Parathyroid adenoma (tissue), 2 donors: ENCODE measurements at regions not wholly inside any gene's neighbourhood (a gene's known extent, or its start where the extent isn't known, plus 50 kb on each side); places are given as distances from the start of the nearest gene placed in this dataset.

Source experiments
- H2AFZ ChIP-seq: fragments of 300-600 bp; sonication (generic); one replicate; pipeline ENCODE4 v1.7.0; 2017; ENCODE audit warnings: antibody characterized with exemption, mild to moderate bottlenecking
- H3K27ac ChIP-seq: fragments of 300-600 bp; sonication (generic); one replicate; pipeline ENCODE4 v1.7.0; 2017
- H3K27me3 ChIP-seq: fragments of 300-600 bp; sonication (generic); one replicate; pipeline ENCODE4 v1.7.0; 2017; ENCODE audit warnings: low read length; ENCODE audit not compliant: control insufficient read depth, insufficient read depth
- H3K36me3 ChIP-seq: fragments of 300-600 bp; sonication (generic); one replicate; pipeline ENCODE4 v1.7.0; 2017; ENCODE audit warnings: low read length; ENCODE audit not compliant: control insufficient read depth, insufficient read depth
- H3K4me1 ChIP-seq: fragments of 300-600 bp; sonication (generic); one replicate; pipeline ENCODE4 v1.7.0; 2017; ENCODE audit warnings: control low read depth
- H3K4me2 ChIP-seq: fragments of 300-600 bp; sonication (generic); one replicate; pipeline ENCODE4 v1.7.0; 2017; ENCODE audit warnings: low read length
- H3K4me3 ChIP-seq: fragments of 300-600 bp; sonication (generic); one replicate; pipeline ENCODE4 v1.7.0; 2017; ENCODE audit warnings: low read depth, low read length
- H3K79me2 ChIP-seq: fragments of 300-600 bp; sonication (generic); one replicate; pipeline ENCODE4 v1.7.0; 2017; ENCODE audit warnings: control low read depth
- H3K9ac ChIP-seq: fragments of 300-600 bp; sonication (generic); one replicate; pipeline ENCODE4 v1.7.0; 2017; ENCODE audit warnings: mild to moderate bottlenecking
- H3K9me3 ChIP-seq: fragments of 300-600 bp; sonication (generic); one replicate; pipeline ENCODE4 v1.7.0; 2017; ENCODE audit warnings: low read length; ENCODE audit not compliant: control insufficient read depth
- CTCF ChIP-seq: fragments of 300-600 bp; sonication (generic); IDR thresholded peaks from one replicate; pipeline ENCODE4 v1.7.0; 2017; ENCODE audit warnings: antibody characterized with exemption, mild to moderate bottlenecking
- donor health status: primary hyperparathyroidism.

DNA sequence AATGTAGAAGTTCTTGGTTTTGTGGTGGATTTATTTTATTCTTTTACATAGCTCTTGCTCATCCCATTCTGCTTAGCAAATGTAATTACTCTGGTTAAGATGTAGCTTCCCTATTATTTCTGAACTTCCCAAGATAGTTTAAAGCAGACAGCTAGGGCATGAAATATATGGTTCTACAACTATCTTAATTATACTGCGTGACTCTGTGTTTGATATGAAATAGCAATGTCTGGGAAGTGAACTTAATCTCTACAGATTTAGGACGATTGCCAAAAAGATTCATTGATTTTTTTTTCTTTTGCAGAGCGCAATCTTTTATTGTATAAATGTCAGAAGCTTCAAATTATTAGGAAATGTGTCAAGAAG, 529.3 kb upstream of the ZNF608 start:
- no peak overlapping the region for H2AFZ ChIP-seq
- no peaks in the 10 kb centered on the region for H3K27me3 ChIP-seq
- TF ChIP-seq CTCF = no peak
- H3K9ac ChIP-seq = no peak overlapping the region
- H3K27ac ChIP-seq = no peak overlapping the region
- H3K36me3 ChIP-seq = no peaks in the 10 kb centered on the region
- H3K4me3 ChIP-seq = no peak overlapping the region
- H3K9me3 ChIP-seq = no peaks in the 10 kb centered on the region
- no peak overlapping the region for H3K4me2 ChIP-seq
- H3K79me2 ChIP-seq = no peaks in the 10 kb centered on the region
- H3K4me1 ChIP-seq = peaks cover 15% of the 10 kb centered on the region

GRCh38 chr5:125276096-125276495, 529.7 kb upstream of the ZNF608 start:
- Histone ChIP-seq H3K4me2 (no peak overlapping the region), H2AFZ (no peak overlapping the region), H3K4me1 (peaks cover 15% of the 10 kb centered on the region), H3K79me2 (no peaks in the 10 kb centered on the region), H3K27ac (no peak overlapping the region), H3K4me3 (no peak overlapping the region), H3K27me3 (no peaks in the 10 kb centered on the region), H3K9ac (no peak overlapping the region), H3K36me3 (no peaks in the 10 kb centered on the region), H3K9me3 (no peaks in the 10 kb centered on the region)
- no peak for TF ChIP-seq CTCF

DNA sequence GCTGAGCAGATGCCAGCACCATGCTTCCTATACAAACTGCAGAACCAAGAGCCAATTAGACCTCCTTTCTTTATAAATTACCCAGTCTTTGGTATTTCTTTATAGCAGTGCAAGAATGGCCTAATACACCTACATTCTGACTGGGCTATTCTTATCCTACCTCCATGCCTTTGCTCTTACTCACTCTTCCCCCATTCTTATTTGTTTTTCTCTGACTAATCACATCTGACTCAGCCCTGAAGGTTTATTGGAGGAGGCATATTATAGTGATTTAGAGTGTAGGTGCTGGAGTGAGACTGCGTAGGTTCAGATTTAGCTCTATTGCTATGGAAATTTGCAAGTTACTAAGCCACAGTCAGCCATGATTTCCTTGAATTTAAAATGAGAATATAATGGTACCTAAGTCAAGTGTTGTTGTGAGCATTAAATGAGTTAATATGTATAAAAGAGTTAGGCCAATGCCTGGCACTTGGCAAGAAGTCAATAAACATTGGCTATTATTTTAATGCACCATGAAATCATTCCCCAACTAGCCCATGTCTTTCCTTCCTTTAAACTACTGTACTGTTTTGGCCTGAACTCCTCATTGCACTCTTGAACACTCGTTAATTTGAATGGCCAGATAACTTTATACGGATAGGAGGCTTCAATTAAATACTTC, 531.2 kb upstream of the ZNF608 start:
- H3K9me3 ChIP-seq = no peaks in the 10 kb centered on the region
- no peak overlapping the region for H3K4me3 ChIP-seq
- no peak overlapping the region for H3K4me2 ChIP-seq
- no peaks in the 10 kb centered on the region for H3K36me3 ChIP-seq
- H2AFZ ChIP-seq = no peak overlapping the region
- H3K9ac ChIP-seq = no peak overlapping the region
- no peaks in the 10 kb centered on the region for H3K27me3 ChIP-seq
- no peak for TF ChIP-seq CTCF
- no peaks in the 10 kb centered on the region for H3K79me2 ChIP-seq
- H3K27ac ChIP-seq = no peak overlapping the region
- H3K4me1 ChIP-seq = peaks cover 15% of the 10 kb centered on the region

GRCh38 chr5:125278711-125279110, 532.3 kb upstream of the ZNF608 start:
- no peak overlapping the region for H3K27ac ChIP-seq
- no peaks in the 10 kb centered on the region for H3K27me3 ChIP-seq
- H2AFZ ChIP-seq = no peak overlapping the region
- no peaks in the 10 kb centered on the region for H3K36me3 ChIP-seq
- H3K4me2 ChIP-seq = no peak overlapping the region
- H3K4me3 ChIP-seq = no peak overlapping the region
- H3K9ac ChIP-seq = no peak overlapping the region
- H3K4me1 ChIP-seq = peaks cover 15% of the 10 kb centered on the region
- no peak for TF ChIP-seq CTCF
- no peaks in the 10 kb centered on the region for H3K79me2 ChIP-seq
- H3K9me3 ChIP-seq = no peaks in the 10 kb centered on the region

- no peak overlapping the region for H3K9ac ChIP-seq
- H2AFZ ChIP-seq = no peak overlapping the region
- no peak overlapping the region for H3K27ac ChIP-seq
- no peaks in the 10 kb centered on the region for H3K9me3 ChIP-seq
- no peaks in the 10 kb centered on the region for H3K79me2 ChIP-seq
- H3K36me3 ChIP-seq = no peaks in the 10 kb centered on the region
- no peaks in the 10 kb centered on the region for H3K27me3 ChIP-seq
- H3K4me3 ChIP-seq = no peak overlapping the region
- no peak for TF ChIP-seq CTCF
- H3K4me1 ChIP-seq = no peaks in the 10 kb centered on the region
- no peak overlapping the region for H3K4me2 ChIP-seq
Measured at GRCh38 chr5:125281667-125282066, 535.2 kb upstream of the ZNF608 start.
